Right lobe of liver (tissue), 6 donors: ENCODE measurements at regions not wholly inside any gene's neighbourhood (a gene's known extent, or its start where the extent isn't known, plus 50 kb on each side); places are given as distances from the start of the nearest gene placed in this dataset.

Source experiments
- ATAC-seq, 4 donors: fragments of 200-7000 bp; cut with Tn5 transposase; one replicate each; pipeline ENCODE4 v1.9.1; 2020; ENCODE audit warnings: mild to moderate bottlenecking in 4 of 4, moderate library complexity in 4 of 4
- DNase-seq, 3 donors: peaks; one replicate each; pipeline ENCODE4 v3.0.0-alpha.2; 2020
- H3K27ac ChIP-seq, 3 donors: fragments of 200-600 bp; one replicate each; pipeline ENCODE4 v1.8.0; 2022
- H3K27me3 ChIP-seq, 2 donors: fragments of 200-600 bp; one replicate each; pipeline ENCODE4 v1.8.0; 2022
- H3K36me3 ChIP-seq, 4 donors: fragments of 200-600 bp; sonication (generic) in 1 of 4; one replicate each; pipeline versions ENCODE4 v1.5.1 to v1.8.0; 2017 to 2022; ENCODE audit warnings: control low read depth in 1 of 4
- H3K4me1 ChIP-seq, 4 donors: fragments of 200-600 bp; sonication (generic) in 1 of 4; one replicate each; pipeline versions ENCODE4 v1.5.1 to v1.8.0; 2017 to 2022; ENCODE audit warnings: control low read depth in 1 of 4
- H3K4me3 ChIP-seq, 3 donors: fragments of 200-600 bp; one replicate each; pipeline ENCODE4 v1.8.0; 2022
- H3K9me3 ChIP-seq, 4 donors: fragments of 200-600 bp; sonication (generic) in 1 of 4; one replicate each; pipeline versions ENCODE4 v1.5.1 to v1.8.0; 2017 to 2022; ENCODE audit warnings: control low read depth in 1 of 4
- CTCF ChIP-seq, 4 donors: fragments of 200-600 bp in 3 of 4; fragments of 450-650 bp in 1 of 4; IDR thresholded peaks; one replicate each; pipeline versions ENCODE4 v1.5.1 to v1.8.0; 2016 to 2022; ENCODE audit warnings: antibody characterized with exemption in 4 of 4, mild to moderate bottlenecking in 2 of 4
- POLR2A ChIP-seq: fragments of 450-650 bp; IDR thresholded peaks from one replicate; pipeline ENCODE4 v1.6.1; 2017; ENCODE audit warnings: antibody characterized with exemption, mild to moderate bottlenecking
- WGBS: methylation state at CpG from one replicate; pipeline ENCODE4 v1.1.6; 2018; ENCODE audit warnings: low coverage, low lambda C conversion rate; ENCODE audit not compliant: insufficient coverage; ENCODE audit errors: missing lambda C conversion rate; 5-methylcytosine and 5-hydroxymethylcytosine counted together
- intact Hi-C, 2 donors: fragments of 100-400 bp; cut with DNase I; formaldehyde crosslinking; loops; one replicate each; pipeline versions ENCODE4 v1.11.2 to v1.14.1; 2022
- donor health status: DM: no; HTN: yes; CAD: no.
- donor health status: DM: no; HTN: no; CAD: no.
- donor health status: DM: no; HTN: no; CAD: no.
- donor health status: DM: no; HTN: yes; CAD: no.
- donor health status: DM: no; HTN: yes; CAD: no.

- Histone ChIP-seq H3K27me3 (no peaks in the 10 kb centered on the region), H3K36me3 (no peaks in the 10 kb centered on the region), H3K27ac (no peak overlapping the region), H3K9me3 (peaks cover 0 to 2% (median 0%) of the 10 kb centered on the region in 4 donors), H3K4me3 (no peak overlapping the region), H3K4me1 (no peaks in the 10 kb centered on the region)
- WGBS, result 47% methylated on average over 4 of the region's 4 CpGs
- intact Hi-C loops, result no loop called here
- ATAC-seq, result no peak
- DNase-seq, result no peak
- no peak for TF ChIP-seq POLR2A
- TF ChIP-seq CTCF (IDR thresholded peaks at IDR 0.05), result no peak
These were observed 301.1 kb upstream of the CDH11 start for GRCh38 chr16:65422934-65423333.

- no peak for TF ChIP-seq CTCF (IDR thresholded peaks at IDR 0.05)
- TF ChIP-seq POLR2A, result no peak
- no peaks in the 10 kb centered on the region for H3K36me3 ChIP-seq
- H3K9me3 ChIP-seq, result peaks cover 0 to 2% (median 0%) of the 10 kb centered on the region in 4 donors
- H3K4me3 ChIP-seq, result no peak overlapping the region
- WGBS, result 76% methylated on average over 2 of the region's 2 CpGs
- H3K27me3 ChIP-seq, result no peaks in the 10 kb centered on the region
- intact Hi-C loops, result no loop called here
- DNase-seq (no peak), ATAC-seq (no peak)
- H3K27ac ChIP-seq, result no peak overlapping the region
- no peaks in the 10 kb centered on the region for H3K4me1 ChIP-seq
These were observed 299.7 kb upstream of the CDH11 start for GRCh38 chr16:65421596-65421995.

GRCh38 chr16:65418435-65418834 lies 296.6 kb upstream of the CDH11 start:
- H3K4me3 ChIP-seq, result no peak overlapping the region
- H3K36me3 ChIP-seq, result no peaks in the 10 kb centered on the region
- ATAC-seq, result no peak
- H3K9me3 ChIP-seq, result peaks cover 0 to 2% (median 0%) of the 10 kb centered on the region in 4 donors
- no peaks in the 10 kb centered on the region for H3K27me3 ChIP-seq
- no peak for DNase-seq
- TF ChIP-seq CTCF (IDR thresholded peaks at IDR 0.05) (no peak), POLR2A (no peak)
- WGBS, result 58% methylated on average over 6 of the region's 6 CpGs
- intact Hi-C loops, result no loop called here
- H3K4me1 ChIP-seq, result no peaks in the 10 kb centered on the region
- no peak overlapping the region for H3K27ac ChIP-seq

- peaks cover 0 to 2% (median 0%) of the 10 kb centered on the region in 4 donors for H3K9me3 ChIP-seq
- intact Hi-C loops, result no loop called here
- no peaks in the 10 kb centered on the region for H3K4me1 ChIP-seq
- ATAC-seq (no peak), DNase-seq (no peak)
- 57% methylated on average over 3 of the region's 3 CpGs for WGBS
- no peaks in the 10 kb centered on the region for H3K27me3 ChIP-seq
- H3K27ac ChIP-seq, result no peak overlapping the region
- TF ChIP-seq POLR2A (no peak), CTCF (IDR thresholded peaks at IDR 0.05) (no peak)
- no peak overlapping the region for H3K4me3 ChIP-seq
- H3K36me3 ChIP-seq, result no peaks in the 10 kb centered on the region
These were observed 293.6 kb upstream of the CDH11 start for GRCh38 chr16:65415460-65415859.
